ENCODE measurements at regions not wholly inside any gene's neighbourhood (a gene's known extent, or its start where the extent isn't known, plus 50 kb on each side); places are given as distances from the start of the nearest gene placed in this dataset.

- TF ChIP-seq POLR2AphosphoS5 (IDR thresholded peaks at IDR 0.05), result no peak
- no peak for TF ChIP-seq CTCF (IDR thresholded peaks at IDR 0.05)
- no peak for TF ChIP-seq EP300 (IDR thresholded peaks at IDR 0.05)
These were observed 342.2 kb upstream of the PKDCC start for GRCh38 chr2:41705634-41706033.

All from sigmoid colon (tissue), 4 donors.